HG03039 (cell line): ENCODE measurements at regions not wholly inside any gene's neighbourhood (a gene's known extent, or its start where the extent isn't known, plus 50 kb on each side); places are given as distances from the start of the nearest gene placed in this dataset.

Source experiments
- ATAC-seq: cut with Tn5 transposase; IDR thresholded peaks from one replicate; pipeline ENCODE4 v1.9.1; 2021; ENCODE audit warnings: mild to moderate bottlenecking, moderate library complexity; ENCODE audit not compliant: unreplicated experiment

DNA sequence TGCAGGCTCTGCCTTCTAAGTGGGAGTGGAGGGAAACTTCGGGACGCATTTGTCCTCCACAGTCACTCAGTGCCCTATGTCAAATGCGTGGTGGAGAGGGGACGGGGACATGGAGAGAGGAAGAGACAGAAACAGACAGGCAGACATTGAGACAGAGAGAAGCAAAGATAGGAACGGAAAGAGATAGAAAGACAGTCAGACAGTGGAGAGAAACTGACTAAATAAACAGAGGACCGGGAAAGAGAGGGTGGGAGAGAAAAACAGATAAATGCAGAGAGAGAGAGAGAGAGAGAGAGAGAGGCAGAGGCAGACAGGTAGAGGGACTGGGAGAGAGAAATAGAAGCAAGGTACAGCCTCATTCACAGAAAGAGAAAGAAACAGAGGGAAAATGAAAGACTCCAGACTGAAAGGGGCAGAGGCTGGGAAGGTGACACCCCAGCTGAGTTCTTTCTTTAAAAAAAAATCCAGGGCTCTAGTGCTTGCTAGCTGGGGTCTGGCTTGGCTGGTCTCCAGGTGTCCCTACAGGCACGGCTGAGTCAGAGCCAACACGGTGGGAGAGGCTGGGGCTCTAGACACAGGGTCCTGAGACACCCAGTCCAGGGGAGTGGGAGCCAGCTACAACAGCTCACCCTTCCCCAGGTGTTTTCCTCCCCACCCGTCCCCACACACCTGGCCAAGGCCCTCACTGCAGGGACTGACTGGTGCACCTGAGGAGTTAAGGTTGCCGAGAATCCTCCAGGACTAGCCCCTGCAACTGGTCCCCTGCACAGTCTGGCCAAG, 506.1 kb upstream of the PROK2 start:
- no peak for ATAC-seq

DNA sequence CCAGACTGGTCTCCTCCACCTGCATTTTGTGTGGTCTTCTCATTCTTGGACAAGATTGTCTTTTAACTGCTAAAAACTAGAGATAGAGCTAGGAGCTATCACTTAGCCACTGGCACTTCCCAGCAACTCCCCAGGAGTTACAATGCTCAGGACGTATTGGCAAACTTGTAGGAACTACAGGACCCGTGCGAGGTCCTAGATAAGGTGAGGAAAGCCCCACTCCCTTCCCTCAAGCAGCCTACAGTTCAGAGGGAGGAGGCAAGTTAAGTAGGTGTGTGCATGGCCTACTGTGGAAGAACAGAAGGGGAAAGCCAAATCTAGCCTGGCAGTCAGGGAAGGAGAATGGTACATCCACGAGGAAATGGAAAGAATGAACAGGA, 504.7 kb upstream of the PROK2 start:
- no peak for ATAC-seq

DNA sequence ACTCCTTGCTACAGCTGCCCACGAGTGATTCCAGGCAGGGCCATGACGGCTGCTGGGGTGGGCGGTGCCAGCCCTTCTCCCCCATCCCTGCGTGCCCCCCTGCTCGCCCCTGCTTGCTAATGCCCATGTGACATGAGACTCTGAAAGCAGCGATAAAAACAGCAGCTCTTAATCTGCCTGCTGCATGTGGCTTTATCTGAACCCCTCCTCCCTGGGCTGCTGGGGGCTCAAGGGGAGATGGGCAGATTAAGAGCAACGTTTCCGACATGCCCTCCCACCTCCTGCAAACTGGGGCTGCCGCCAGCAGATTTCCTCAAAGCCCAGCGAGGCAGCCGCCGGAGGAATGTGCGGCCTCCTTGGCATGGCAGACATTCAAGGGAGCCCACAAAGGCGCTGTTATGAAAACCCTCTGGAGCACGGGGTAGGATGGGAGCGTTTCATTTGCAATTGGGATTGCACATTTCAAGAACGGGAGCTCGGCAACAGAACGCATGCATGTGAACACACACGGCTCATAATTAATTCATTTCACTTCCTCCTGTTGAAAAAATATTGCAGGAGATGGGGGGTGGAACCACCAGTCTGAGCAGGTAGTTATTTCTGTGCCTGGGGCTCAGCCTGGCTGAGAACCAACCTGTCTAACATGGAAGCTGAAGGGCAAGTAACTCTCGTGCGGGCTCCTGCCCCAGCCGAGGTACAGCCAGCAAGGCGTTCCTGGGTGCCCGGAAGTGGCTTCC, 504.2 kb upstream of the PROK2 start:
- ATAC-seq = peak; percentile 48

DNA sequence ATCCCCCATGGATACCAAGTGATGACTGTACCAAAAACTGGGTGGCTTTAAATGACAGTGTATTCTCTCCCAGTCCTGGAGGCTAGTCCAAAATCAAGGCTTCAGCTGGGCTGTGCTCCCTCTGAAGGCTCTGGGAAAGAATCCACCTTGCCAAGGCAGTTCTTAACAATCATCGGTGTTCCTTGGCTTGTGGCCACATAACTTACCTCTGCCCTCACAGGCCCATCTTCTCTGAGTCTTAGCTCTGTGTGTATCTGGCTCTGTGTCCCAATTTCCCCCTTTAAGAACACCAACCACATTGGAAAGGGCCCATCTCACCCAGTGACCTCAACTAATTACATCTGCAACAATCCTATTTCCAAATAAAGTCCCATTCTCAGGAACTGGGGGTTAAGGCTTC, 503.0 kb upstream of the PROK2 start:
- no peak for ATAC-seq

DNA sequence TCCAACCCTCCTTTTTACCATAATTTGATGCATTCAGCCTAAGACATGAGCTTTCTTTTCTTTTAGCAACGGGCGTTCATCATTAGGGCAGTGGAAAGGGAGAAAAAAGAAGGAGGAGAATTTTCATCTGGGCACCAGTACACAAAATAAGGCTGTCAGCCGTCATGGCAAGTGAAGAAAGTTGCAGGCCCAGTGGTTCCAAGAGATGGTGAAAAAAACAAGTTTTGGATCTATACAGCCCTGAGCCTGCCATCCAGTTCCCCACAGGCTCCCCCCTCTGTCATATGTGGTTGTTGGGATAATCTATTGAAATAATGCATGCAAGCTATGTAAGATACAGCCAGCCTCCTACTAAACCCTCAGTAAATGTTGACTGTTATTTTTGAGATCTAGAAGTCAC, 500.6 kb upstream of the PROK2 start:
- ATAC-seq = no peak

DNA sequence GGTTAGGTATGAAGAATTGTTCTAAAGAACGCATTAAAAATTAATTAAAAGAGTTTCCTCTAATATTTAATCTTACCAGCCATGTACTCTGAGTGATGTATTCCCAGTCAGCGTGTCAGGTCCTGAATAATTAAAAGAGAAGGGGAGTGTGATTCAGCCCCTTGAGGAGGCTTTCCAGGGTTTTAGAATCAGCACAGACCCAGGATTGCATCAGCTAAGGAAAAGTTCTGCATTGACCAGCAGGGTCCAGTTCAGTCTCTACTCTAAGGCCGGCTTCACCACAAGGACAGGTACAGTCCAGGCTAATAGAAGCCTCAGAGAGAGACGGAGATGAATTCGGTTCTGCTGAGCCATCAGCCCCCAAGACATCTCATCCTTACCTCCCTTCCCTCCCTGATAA, 499.5 kb upstream of the PROK2 start:
- no peak for ATAC-seq

DNA sequence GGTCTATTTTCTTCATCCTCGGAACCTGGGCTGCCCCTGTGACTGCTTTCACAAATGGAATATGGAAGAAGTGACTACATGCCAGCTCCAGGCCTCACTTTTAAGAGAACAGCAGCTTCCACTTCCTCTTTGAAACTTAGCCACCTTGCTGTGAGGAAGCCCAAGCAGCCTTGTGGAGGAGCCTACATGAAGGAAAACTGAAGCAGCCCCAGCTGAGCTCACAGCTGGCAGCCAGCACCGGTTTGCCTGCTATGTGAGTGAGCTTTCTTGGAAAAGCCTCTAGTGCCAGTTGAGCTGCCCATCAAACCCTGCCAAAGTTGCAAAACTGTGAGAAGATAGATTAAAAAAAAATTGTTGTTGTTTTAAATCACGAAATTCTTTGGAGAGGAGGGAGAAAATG, 498.0 kb upstream of the PROK2 start:
- ATAC-seq = no peak

DNA sequence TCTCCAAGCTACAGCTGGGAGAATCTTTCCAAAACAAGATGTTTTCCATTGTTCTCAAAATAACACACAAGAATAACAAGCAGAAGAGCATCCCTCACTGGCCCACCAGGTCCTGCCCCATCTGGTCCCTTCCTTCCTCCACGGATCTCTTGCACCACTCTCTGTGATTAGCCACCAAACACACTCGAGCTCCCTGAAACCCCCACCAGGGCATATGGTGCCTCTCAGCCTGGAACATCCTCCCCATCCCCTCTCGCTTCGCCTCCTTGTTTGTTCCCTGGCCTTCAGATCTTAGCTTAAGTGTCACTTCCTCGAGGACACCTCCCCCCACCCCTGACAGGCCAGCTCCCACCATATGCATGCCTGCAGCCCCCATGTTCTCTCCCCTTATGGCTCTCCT, 496.6 kb upstream of the PROK2 start:
- ATAC-seq = no peak

DNA sequence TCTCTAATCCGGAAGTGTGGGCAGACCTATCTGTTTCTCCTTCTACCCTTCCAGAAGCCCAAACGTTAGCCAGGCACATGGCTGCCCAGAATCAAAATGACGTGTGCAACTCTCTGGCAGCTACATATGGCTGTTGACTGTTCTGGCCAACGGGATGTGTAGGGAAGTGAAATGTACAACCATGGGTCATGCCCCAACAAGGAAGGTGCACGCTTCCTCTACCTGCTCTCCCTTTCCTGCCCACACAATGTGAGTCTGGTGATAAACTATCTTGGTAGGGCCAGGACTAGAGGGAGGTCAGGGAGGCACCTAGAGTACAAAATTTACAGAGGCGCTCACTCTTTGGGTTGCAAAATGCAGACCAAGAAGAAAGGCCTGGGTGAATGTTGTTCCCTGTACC, 495.9 kb upstream of the PROK2 start:
- ATAC-seq = no peak

DNA sequence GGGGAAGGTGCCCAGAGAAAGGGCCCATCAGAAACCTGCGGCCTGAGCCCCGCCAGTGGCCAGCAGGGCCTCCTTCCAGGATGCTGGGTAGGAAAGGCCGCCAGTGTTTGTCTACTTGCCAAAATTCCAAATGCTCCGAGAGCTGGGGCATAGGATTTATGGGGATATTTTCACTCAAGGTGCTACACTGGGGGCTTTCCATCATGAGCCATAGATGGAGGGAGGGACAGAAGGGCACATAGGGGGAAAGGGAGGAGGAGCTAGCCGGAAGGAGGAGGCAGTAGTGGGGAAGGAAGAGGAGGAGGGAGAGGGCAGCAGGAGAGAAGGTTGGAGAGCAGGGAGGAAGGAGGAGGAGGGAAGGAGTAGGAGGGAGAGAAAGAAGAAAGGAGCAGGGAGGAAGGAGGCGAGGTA, 494.7 kb upstream of the PROK2 start:
- no peak for ATAC-seq

DNA sequence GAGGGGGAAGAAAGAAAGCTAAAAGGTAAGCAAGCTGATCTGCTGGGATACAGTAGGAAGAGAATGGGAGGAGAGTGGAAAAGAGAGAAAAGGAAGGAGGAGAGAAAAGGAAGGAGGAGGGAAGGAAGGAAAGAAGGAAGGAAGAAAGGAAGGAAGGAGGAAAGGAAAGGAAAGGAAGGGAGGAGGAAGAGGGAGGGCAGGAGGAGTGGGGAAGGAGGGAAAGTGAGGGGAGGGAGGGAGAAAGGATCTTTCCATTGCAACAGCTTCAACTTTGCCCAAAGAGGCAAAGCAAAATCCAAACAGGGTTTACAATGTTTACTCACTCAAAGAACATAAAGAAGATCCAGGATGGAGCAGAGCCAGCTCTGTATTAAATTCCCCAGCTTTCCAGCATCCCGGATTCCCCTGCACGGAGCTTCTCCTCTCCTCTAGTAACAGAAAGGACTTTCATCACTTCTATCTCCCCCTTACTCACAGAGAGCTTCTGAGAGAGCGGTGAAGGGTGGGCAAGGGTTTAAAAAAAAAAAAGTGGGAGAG, 494.2 kb upstream of the PROK2 start:
- no peak for ATAC-seq

DNA sequence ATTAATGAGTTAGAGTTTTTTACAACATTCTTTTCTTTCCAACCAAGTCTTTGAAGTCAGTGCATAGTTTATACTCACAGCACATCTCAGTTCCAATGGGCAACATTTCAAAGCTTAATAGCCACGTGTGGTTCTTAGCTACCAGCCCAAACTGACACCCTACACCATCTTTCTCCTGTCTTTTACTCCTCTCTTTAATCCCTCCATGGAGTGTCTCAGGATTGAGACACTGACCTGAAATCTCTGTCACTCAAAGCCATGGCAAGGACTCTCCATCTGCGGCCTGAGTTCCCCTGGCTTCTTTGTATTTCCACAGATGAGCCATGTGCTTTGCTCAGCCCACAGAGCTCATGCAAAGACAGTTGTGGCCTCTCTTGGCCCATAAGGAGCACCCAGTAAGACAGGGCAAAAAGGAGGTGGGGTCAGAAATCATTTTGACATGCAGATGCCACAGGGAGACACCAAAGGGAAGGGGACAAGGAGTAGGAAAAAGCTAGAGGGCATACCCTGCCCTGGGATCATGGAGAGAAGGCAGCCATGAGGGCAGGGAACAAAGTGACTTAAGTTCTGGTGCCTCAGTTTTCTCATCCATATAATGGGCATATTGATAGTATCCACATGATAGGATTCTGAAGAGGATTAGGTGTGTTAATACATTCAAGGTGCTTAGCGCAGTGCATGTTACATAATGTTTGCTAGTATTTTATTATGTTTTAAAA, 493.6 kb upstream of the PROK2 start:
- no peak for ATAC-seq

DNA sequence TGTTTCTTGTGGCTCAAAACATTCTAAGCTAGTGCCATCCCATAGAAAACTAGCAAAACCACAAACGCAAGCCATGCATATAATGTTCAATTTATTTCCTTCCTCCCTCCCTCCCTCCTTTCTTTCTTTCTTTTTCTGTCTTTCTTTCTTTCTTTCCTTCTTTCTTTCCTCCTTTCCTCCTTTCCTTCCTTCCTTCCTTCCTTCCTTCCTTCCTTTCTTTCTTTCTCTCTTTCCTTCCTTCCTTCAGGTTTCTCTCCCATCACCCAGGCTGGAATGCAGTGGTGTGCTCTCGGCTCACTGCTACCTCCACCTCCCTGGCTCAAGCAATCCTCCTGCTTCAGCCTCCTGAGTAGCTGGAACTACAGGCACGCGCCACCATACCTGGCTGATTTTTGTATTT, 492.8 kb upstream of the PROK2 start:
- ATAC-seq = no peak

DNA sequence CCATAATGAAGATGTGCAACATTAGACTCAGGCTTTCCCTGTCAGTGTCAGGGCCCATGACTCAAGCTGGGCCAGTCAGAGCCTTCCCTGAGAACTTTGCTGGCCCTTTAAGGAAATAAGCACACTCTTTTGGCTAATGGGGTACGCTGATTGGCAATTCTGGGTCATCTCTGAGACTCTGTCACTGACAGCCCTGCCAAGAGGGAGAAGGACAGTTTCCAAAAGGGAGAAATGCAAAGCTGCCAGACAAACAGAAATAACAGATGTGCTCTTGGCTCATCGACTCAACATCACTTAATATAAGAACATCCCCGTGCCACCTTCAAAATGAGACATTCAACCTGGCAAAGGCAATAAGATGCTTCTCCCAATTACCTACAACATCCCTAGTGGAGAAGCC, 491.9 kb upstream of the PROK2 start:
- ATAC-seq = no peak

DNA sequence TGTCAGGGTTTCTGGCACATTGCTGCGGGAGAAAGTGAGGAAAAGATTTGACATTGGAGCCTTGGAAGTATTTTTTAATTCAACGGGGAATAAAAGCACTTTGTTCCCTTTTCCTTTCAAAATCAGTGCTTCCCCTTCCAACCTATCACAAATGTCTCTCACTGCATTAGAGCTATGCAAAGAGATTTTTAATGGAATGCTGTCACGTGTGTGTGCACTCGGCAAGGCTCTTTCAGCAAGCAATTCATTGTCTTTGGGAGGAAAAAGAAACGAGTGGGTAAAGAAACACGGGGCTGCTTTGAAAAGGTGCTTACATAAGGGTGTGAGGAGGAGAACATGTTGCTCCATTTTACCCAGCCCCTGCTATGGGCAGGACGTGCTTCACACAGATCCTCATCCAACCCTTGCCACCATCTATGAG, 490.4 kb upstream of the PROK2 start:
- no peak for ATAC-seq

DNA sequence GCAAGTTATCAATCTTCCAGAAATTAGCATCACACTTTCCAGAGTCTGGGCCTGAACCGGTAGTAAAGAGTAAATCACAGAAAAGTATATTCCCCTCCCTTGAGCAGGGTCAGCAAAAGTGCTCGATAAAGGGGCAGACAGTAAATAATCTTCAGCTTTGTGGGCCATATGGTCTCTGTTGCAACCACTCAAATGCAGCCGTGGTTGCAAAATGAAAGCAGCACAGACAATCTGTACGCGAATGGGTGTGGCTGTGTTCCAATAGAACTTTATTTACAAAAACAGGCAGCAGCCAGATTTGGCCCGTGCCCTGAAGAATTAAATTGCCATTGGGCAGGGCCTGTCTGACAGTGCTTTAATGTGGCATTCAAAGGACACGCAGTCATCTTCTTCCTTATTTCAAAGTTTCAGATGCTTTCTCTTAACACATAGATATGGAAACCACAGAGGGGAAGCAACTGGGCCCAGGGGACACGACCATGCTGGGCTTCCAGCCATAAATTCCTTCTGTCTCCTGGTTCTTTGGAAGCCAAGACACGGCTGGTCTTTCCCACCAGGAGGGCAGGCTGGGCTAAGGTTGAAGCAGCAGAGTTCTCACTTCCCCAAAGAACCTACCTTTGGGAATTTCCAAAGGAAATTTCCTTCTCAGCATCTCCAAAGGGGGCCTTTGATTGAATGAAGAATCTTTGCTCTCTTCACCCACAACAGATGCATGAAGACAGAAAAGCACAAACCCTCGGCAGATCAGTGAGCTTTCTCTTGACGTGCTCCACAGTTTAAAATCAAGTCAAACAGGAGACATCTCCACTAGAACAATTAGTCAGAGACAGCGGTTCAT, 489.8 kb upstream of the PROK2 start:
- no peak for ATAC-seq

DNA sequence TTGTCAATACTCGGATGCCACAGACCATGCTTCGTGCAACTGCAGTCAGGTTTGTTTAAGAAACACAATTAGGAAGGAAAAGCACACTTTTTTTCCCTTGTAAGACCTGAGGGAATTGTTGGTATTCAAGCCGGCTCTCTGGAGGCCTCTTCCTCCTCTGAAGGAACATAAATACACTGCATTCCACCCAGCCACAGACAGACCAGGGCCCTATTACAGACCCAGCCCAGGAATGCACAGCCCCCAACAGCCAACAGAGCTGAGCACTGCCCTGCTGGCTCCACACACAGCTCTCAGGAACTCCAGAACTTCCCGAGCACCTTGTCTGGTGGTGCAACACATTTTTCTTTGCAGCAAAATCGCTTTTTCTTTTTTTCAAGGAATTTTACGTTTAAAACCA, 488.7 kb upstream of the PROK2 start:
- ATAC-seq = no peak

DNA sequence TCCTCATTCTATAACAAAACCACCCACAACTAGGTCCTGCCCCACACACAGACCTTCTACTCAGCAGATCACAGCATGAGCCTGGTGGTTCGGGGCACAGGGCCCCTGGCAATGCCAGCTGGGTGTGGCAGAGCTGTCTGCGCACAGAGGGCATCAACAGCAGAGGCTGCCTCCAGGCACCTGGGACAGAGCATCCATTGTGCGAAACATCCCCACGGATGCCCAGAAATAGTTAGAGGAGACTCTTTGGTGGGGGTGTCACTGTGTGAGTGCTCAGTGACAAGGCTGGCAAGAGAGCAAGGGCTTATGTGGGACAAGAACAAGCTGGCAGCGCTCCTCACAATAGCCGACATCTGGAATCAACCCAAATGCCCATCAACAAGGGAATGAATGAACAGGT, 487.4 kb upstream of the PROK2 start:
- no peak for ATAC-seq

DNA sequence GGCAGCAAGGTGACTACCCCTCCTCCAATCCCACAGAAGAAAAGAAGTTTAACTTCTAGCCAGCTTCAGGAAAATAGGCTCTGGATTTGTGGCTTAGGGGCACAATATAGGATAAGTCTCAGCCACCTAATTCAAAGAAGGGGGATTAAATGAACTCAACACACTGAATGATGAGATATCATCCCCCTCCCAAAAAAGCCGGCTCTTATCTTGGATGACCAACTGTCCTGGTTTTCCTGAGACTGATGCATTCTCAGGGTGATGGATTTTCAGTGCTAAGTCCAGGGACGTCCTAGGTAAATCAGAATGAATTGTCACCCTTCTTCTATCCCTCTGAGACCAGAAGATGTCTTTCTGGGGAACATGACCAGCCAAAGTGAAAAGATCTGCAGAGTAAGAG, 487.0 kb upstream of the PROK2 start:
- ATAC-seq = no peak

DNA sequence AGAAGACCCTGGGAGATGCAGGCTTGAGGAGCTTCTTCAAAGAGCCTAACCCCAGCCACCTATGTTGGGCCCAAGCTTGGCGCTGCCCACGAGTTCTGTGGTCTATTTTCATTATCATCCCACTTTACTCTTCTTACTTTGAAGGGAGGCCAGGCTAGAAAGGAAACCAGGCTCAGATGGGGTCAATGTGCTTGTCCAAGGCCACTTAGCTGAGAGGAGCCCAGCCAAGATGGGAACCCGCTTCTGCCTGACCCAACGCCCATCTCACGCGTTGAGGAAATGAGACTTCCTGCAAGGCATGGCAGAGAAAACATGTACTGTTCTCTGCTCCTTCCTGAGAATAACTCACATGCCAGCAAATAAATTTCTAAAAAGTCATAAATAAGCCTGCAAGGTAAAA, 486.3 kb upstream of the PROK2 start:
- no peak for ATAC-seq

DNA sequence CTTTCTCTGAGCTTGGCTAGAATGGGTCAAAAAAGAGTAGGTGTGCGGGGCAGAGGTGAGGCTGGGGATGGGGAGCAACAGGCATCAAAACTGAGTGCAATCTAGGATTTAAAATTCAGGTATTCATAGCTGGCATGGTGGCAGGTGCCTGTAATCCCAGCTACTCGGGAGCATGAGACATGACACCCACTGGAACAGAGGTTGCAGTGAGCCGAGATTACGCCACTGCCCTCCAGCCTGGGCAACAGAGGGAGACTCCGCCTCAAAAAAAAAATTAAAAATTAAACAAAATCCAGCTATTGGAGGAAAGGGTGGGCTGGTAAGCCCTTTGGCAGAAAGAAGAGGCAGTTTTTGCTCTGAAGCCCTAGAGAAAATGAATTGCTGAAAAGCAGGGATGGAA, 485.8 kb upstream of the PROK2 start:
- ATAC-seq = no peak
